ENCODE measurements at regions not wholly inside any gene's neighbourhood (a gene's known extent, or its start where the extent isn't known, plus 50 kb on each side); places are given as distances from the start of the nearest gene placed in this dataset.

GRCh38 chr3:56979791-56980190, 80.7 kb upstream of the SPATA12 start:
- Histone ChIP-seq H3K79me2 (ENCODE audit: insufficient read depth, low read length) (no peaks in the 10 kb centered on the region), H3K27me3 (ENCODE audit: insufficient read depth, low read length) (no peaks in the 10 kb centered on the region), H3K4me2 (ENCODE audit: low read length) (no peak overlapping the region), H3K36me3 (ENCODE audit: control insufficient read depth in 1 of 2, insufficient read depth in 2 of 2, low read length in 2 of 2) (no peaks in the 10 kb centered on the region), H3K9me2 (ENCODE audit: insufficient read depth) (no peaks in the 10 kb centered on the region), H3K4me1 (ENCODE audit: control insufficient read depth in 1 of 2, insufficient read depth in 2 of 2, low read length in 2 of 2) (peaks cover 7 to 18% of the 10 kb centered on the region in 2 experiments; a peak in 3 of 4 replicates), H4K20me1 (ENCODE audit: insufficient read depth) (no peaks in the 10 kb centered on the region), H2AFZ (ENCODE audit: low read depth, low read length, poor library complexity, severe bottlenecking) (no peak overlapping the region), H3K27ac (ENCODE audit: low read depth, low read length) (no peak overlapping the region), H3K9ac (ENCODE audit: low read length) (no peak overlapping the region), H3K4me3 (replicated peaks in 1 of 2; ENCODE audit: low read depth in 1 of 2, low read length in 2 of 2) (no peak overlapping the region), H3K9me3 (ENCODE audit: control insufficient read depth in 1 of 2, insufficient read depth in 1 of 2, low read depth in 1 of 2, low read length in 2 of 2) (no peaks in the 10 kb centered on the region)
- RAD21 ChIA-PET (ENCODE audit: low non-redundant PET in 1 of 2, low total read pairs in 2 of 2, uncharacterized antibody in 2 of 2, unreplicated experiment in 2 of 2), result no interaction called here
- ATAC-seq, result no peak
- TF ChIP-seq REST (IDR thresholded peaks at IDR 0.05; ENCODE audit: low read depth), result no peak
- no peak for TF ChIP-seq SP1 (IDR thresholded peaks at IDR 0.05; ENCODE audit: low read depth)
- no peak for TF ChIP-seq CEBPB (IDR thresholded peaks at IDR 0.05; ENCODE audit: low read depth)
- no peak for TF ChIP-seq EGR1 (IDR thresholded peaks at IDR 0.05; ENCODE audit: low read depth)
- no peak for TF ChIP-seq ATF3 (IDR thresholded peaks at IDR 0.05)
- CTCF ChIA-PET, result no interaction called here
- POLR2A ChIA-PET, result no interaction called here
- intact Hi-C loops (cut with micrococcal nuclease), result loop anchor here (5.0 kb wide), 1 partner anchor 122 kb away; no protein-coding TSS in a partner anchor
- BruUV-seq (replicated peaks), result no TSS peak
- no peak for DNase-seq (ENCODE audit: low read depth, low spot score)

- Histone ChIP-seq H2AFZ (ENCODE audit: low read depth, low read length, poor library complexity, severe bottlenecking) (no peak overlapping the region), H3K9me3 (ENCODE audit: control insufficient read depth in 1 of 2, insufficient read depth in 1 of 2, low read depth in 1 of 2, low read length in 2 of 2) (no peaks in the 10 kb centered on the region), H3K27me3 (ENCODE audit: insufficient read depth, low read length) (no peaks in the 10 kb centered on the region), H4K20me1 (ENCODE audit: insufficient read depth) (no peaks in the 10 kb centered on the region), H3K9me2 (ENCODE audit: insufficient read depth) (no peaks in the 10 kb centered on the region), H3K9ac (ENCODE audit: low read length) (no peak overlapping the region), H3K4me3 (replicated peaks in 1 of 2; ENCODE audit: low read depth in 1 of 2, low read length in 2 of 2) (no peak overlapping the region), H3K79me2 (ENCODE audit: insufficient read depth, low read length) (no peaks in the 10 kb centered on the region), H3K4me1 (ENCODE audit: control insufficient read depth in 1 of 2, insufficient read depth in 2 of 2, low read length in 2 of 2) (peaks cover 7 to 18% of the 10 kb centered on the region in 2 experiments; a peak in 3 of 4 replicates), H3K27ac (ENCODE audit: low read depth, low read length) (no peak overlapping the region), H3K4me2 (ENCODE audit: low read length) (no peak overlapping the region), H3K36me3 (ENCODE audit: control insufficient read depth in 1 of 2, insufficient read depth in 2 of 2, low read length in 2 of 2) (no peaks in the 10 kb centered on the region)
- DNase-seq (ENCODE audit: low read depth, low spot score) (no peak), ATAC-seq (no peak)
- intact Hi-C loops (cut with micrococcal nuclease), result no loop called here
- POLR2A ChIA-PET, result no interaction called here
- BruUV-seq (replicated peaks), result no TSS peak
- RAD21 ChIA-PET (ENCODE audit: low non-redundant PET in 1 of 2, low total read pairs in 2 of 2, uncharacterized antibody in 2 of 2, unreplicated experiment in 2 of 2), result no interaction called here
- CTCF ChIA-PET, result interaction anchor here (0.9 to 1.5 kb wide), 4 partner anchors 12 to 275 kb away, joined by 3 to 6 read pairs (median 3); no protein-coding TSS in a partner anchor
- TF ChIP-seq CEBPB (IDR thresholded peaks at IDR 0.05; ENCODE audit: low read depth), result no peak
- TF ChIP-seq EZH2phosphoT487 (IDR thresholded peaks at IDR 0.05; ENCODE audit: borderline replicate concordance), result no peak
- TF ChIP-seq CBX3 (IDR thresholded peaks at IDR 0.05; ENCODE audit: low read depth), result no peak
- no peak for TF ChIP-seq EZH2 (IDR thresholded peaks at IDR 0.05)
- TF ChIP-seq TCF7L2 (IDR thresholded peaks at IDR 0.05; ENCODE audit: borderline replicate concordance, extremely low read depth, insufficient read depth, insufficient read length), result no peak
- no peak for TF ChIP-seq EGR1 (IDR thresholded peaks at IDR 0.05; ENCODE audit: low read depth)
- no peak for TF ChIP-seq ATF3 (IDR thresholded peaks at IDR 0.05)
- no peak for TF ChIP-seq ELF1 (IDR thresholded peaks at IDR 0.05; ENCODE audit: borderline replicate concordance, low read depth)
- no peak for TF ChIP-seq MAX (IDR thresholded peaks at IDR 0.05)
- no peak for TF ChIP-seq JUND (IDR thresholded peaks at IDR 0.05)
- no peak for TF ChIP-seq REST (IDR thresholded peaks at IDR 0.05; ENCODE audit: low read depth)
Measured at GRCh38 chr3:56977561-56977889, 82.9 kb upstream of the SPATA12 start.

Measured in HCT116 (cell line).